Panc1 (cell line): ENCODE measurements at regions not wholly inside any gene's neighbourhood (a gene's known extent, or its start where the extent isn't known, plus 50 kb on each side); places are given as distances from the start of the nearest gene placed in this dataset.

Experiments
- ATAC-seq: fragments of 200-7000 bp; cut with Tn5 transposase; 2 replicates; pipeline ENCODE4 v1.9.1; 2020; ENCODE audit warnings: mild to moderate bottlenecking, moderate library complexity
- BruUV-seq: library from RNA; stranded (reverse); fragments of 400-500 nt; replicated peaks from 2 replicates; lab custom pipeline; 2021; lab: Mats Ljungman, UMichigan
- CTCF ChIA-PET: fragments of 300-600 bp; sonication (Branson Sonifier 250); formaldehyde crosslinking; loops from one replicate; lab custom pipeline; 2022; ENCODE audit warnings: antibody characterized with exemption; lab: Charles Lee
- POLR2A ChIA-PET: fragments of 300-600 bp; sonication (Branson Sonifier 250); formaldehyde crosslinking; loops from one replicate; lab custom pipeline; 2022; ENCODE audit warnings: antibody characterized with exemption; lab: Charles Lee
- DNase-seq: peaks from one replicate; pipeline ENCODE4 v3.0.0-alpha.2; 2010; ENCODE audit warnings: low read depth, low spot score
- H3K27ac ChIP-seq: 2 replicates; pipeline ENCODE4 v1.5.1; 2011; ENCODE audit warnings: mild to moderate bottlenecking, low read length, inconsistent platforms
- H3K27me3 ChIP-seq: fragments of 200-500 bp; sonication (Bioruptor generic); 2 replicates; pipeline ENCODE4 v1.6.0; 2014; ENCODE audit warnings: low read length, inconsistent platforms; ENCODE audit not compliant: control insufficient read depth, insufficient read depth
- H3K36me3 ChIP-seq: fragments of 200-500 bp; sonication (Bioruptor generic); 2 replicates; pipeline ENCODE4 v1.5.1; 2014; ENCODE audit warnings: inconsistent platforms, mild to moderate bottlenecking, low read length, moderate library complexity; ENCODE audit not compliant: control insufficient read depth, insufficient read depth
- H3K4me1 ChIP-seq: 2 replicates; pipeline ENCODE4 v1.5.1; 2011; ENCODE audit warnings: inconsistent platforms, mild to moderate bottlenecking, low read length, moderate library complexity; ENCODE audit not compliant: control insufficient read depth, insufficient read depth
- H3K4me3 ChIP-seq, 2 experiments: 2 replicates each; pipeline ENCODE4 v1.5.1; 2011 to 2012; ENCODE audit warnings: low read depth in 2 of 2, low read length in 2 of 2, mild to moderate bottlenecking in 2 of 2, inconsistent platforms in 1 of 2, moderate library complexity in 1 of 2
- H3K9me3 ChIP-seq: fragments of 200-500 bp; sonication (Bioruptor generic); 2 replicates; pipeline ENCODE4 v1.5.1; 2014; ENCODE audit warnings: low read depth, mild to moderate bottlenecking, inconsistent platforms, low read length, moderate library complexity; ENCODE audit not compliant: control insufficient read depth, insufficient read depth
- POLR2AphosphoS5 ChIP-seq: IDR thresholded peaks from 2 replicates; pipeline ENCODE4 v1.6.1; 2012; ENCODE audit warnings: mild to moderate bottlenecking, low read depth, low read length, moderate library complexity
- SIN3A ChIP-seq: IDR thresholded peaks from 2 replicates; pipeline ENCODE4 v1.6.1; 2012; ENCODE audit warnings: low read depth, mild to moderate bottlenecking, low read length, moderate library complexity, borderline replicate concordance; ENCODE audit not compliant: insufficient read depth
- TCF7L2 ChIP-seq: IDR thresholded peaks from 2 replicates; pipeline ENCODE4 v1.6.1; 2011; ENCODE audit warnings: mild to moderate bottlenecking, low read depth, low read length, inconsistent platforms
- in situ Hi-C: cut with HindIII; loops from 2 replicates; pipeline ENCODE4 v1.10.0; 2016; ENCODE audit warnings: low sequenced_read_pairs, low pct_unique_long_range_greater_than_20kb
- intact Hi-C: fragments of 100-400 bp; cut with micrococcal nuclease; formaldehyde crosslinking; loops from one replicate; pipeline ENCODE4 v1.10.0; 2022; ENCODE audit not compliant: unreplicated experiment
- TF ChIP-seq, protein P1 (sequence below), 2 experiments: IDR thresholded peaks; 2 replicates each; pipeline ENCODE4 v1.6.1; 2011 to 2012; ENCODE audit warnings: low read depth in 2 of 2, control low read depth in 1 of 2, low read length in 1 of 2, mild to moderate bottlenecking in 1 of 2, moderate library complexity in 1 of 2; ENCODE audit not compliant: insufficient read depth in 1 of 2
- TF ChIP-seq, protein P2 (sequence below): fragments of 450-650 bp; IDR thresholded peaks from 2 replicates; pipeline ENCODE4 v1.5.1; 2017; ENCODE audit warnings: mild to moderate bottlenecking

DNA sequence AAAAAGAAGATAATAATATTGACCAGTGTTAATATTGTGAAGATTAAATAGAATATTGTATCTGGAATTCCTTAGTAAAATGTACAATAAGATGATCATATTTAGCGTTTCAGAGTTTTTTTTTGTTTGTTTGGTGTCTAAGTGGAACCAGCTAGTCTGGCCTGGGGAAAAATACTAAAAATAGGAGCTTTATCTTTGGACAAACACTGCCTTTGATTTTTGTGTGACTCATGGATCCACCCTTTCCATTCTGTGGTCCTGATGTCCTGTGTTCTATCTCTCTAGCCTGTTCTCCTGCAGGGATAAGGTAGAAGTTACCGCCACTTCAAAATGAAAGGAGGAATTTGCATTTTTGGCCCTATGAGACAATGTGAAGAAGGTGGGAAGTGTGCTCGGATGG lies 79.7 kb upstream of the CRBN start:
- BruUV-seq, result no TSS peak
- POLR2A ChIA-PET, result no interaction called here

DNA sequence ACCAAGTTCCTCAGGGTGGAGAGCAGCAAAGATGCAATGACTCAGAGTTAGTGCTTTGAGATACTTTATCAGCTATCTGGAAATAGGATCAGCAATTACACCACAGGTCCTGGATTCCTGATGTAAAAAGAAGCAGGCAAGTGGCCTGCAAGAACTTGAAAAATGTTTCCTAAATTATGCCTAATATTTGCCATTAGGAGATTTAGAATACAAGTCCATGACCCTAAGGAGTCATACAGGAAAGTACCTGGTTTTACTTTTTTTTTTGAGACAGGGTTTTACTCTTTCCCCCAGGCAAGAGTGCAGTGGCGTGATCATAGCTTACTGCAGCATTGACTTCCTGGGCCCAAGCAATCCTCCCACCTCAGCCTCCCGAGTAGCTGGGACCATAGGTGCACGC lies 78.8 kb upstream of the CRBN start:
- TF ChIP-seq, protein P1, sequence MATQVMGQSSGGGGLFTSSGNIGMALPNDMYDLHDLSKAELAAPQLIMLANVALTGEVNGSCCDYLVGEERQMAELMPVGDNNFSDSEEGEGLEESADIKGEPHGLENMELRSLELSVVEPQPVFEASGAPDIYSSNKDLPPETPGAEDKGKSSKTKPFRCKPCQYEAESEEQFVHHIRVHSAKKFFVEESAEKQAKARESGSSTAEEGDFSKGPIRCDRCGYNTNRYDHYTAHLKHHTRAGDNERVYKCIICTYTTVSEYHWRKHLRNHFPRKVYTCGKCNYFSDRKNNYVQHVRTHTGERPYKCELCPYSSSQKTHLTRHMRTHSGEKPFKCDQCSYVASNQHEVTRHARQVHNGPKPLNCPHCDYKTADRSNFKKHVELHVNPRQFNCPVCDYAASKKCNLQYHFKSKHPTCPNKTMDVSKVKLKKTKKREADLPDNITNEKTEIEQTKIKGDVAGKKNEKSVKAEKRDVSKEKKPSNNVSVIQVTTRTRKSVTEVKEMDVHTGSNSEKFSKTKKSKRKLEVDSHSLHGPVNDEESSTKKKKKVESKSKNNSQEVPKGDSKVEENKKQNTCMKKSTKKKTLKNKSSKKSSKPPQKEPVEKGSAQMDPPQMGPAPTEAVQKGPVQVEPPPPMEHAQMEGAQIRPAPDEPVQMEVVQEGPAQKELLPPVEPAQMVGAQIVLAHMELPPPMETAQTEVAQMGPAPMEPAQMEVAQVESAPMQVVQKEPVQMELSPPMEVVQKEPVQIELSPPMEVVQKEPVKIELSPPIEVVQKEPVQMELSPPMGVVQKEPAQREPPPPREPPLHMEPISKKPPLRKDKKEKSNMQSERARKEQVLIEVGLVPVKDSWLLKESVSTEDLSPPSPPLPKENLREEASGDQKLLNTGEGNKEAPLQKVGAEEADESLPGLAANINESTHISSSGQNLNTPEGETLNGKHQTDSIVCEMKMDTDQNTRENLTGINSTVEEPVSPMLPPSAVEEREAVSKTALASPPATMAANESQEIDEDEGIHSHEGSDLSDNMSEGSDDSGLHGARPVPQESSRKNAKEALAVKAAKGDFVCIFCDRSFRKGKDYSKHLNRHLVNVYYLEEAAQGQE (IDR thresholded peaks at IDR 0.05; ENCODE audit: insufficient read depth in 1 of 2, low read depth in 2 of 2, low read length in 1 of 2), result no peak
- TF ChIP-seq POLR2AphosphoS5 (no peak), SIN3A (no peak), TCF7L2 (no peak)
- TF ChIP-seq, protein P2, sequence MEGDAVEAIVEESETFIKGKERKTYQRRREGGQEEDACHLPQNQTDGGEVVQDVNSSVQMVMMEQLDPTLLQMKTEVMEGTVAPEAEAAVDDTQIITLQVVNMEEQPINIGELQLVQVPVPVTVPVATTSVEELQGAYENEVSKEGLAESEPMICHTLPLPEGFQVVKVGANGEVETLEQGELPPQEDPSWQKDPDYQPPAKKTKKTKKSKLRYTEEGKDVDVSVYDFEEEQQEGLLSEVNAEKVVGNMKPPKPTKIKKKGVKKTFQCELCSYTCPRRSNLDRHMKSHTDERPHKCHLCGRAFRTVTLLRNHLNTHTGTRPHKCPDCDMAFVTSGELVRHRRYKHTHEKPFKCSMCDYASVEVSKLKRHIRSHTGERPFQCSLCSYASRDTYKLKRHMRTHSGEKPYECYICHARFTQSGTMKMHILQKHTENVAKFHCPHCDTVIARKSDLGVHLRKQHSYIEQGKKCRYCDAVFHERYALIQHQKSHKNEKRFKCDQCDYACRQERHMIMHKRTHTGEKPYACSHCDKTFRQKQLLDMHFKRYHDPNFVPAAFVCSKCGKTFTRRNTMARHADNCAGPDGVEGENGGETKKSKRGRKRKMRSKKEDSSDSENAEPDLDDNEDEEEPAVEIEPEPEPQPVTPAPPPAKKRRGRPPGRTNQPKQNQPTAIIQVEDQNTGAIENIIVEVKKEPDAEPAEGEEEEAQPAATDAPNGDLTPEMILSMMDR, result no peak
- in situ Hi-C loops (no loop called here), intact Hi-C loops (no loop called here)
- Histone ChIP-seq H3K36me3 (no peaks in the 10 kb centered on the region), H3K4me3 (no peak overlapping the region), H3K27me3 (no peaks in the 10 kb centered on the region), H3K4me1 (no peaks in the 10 kb centered on the region), H3K27ac (no peak overlapping the region), H3K9me3 (no peaks in the 10 kb centered on the region)
- ATAC-seq (no peak), DNase-seq (no peak)
- CTCF ChIA-PET, result no interaction called here
- BruUV-seq, result no TSS peak
- POLR2A ChIA-PET, result no interaction called here

More for the DNA sequence above, 79.7 kb upstream of the CRBN start:
- Histone ChIP-seq H3K27me3 (no peaks in the 10 kb centered on the region), H3K9me3 (no peaks in the 10 kb centered on the region), H3K36me3 (no peaks in the 10 kb centered on the region), H3K27ac (no peak overlapping the region), H3K4me1 (no peaks in the 10 kb centered on the region), H3K4me3 (no peak overlapping the region)
- no peak for DNase-seq
- intact Hi-C loops (no loop called here), in situ Hi-C loops (no loop called here)
- ATAC-seq, result no peak
- TF ChIP-seq, protein P1 (IDR thresholded peaks at IDR 0.05; ENCODE audit: insufficient read depth in 1 of 2, low read depth in 2 of 2, low read length in 1 of 2), result no peak
- TF ChIP-seq TCF7L2 (no peak), POLR2AphosphoS5 (no peak), SIN3A (no peak)
- TF ChIP-seq, protein P2, result no peak
- CTCF ChIA-PET, result no interaction called here
